Endodermal cell (in vitro differentiated cells): ENCODE measurements at regions not wholly inside any gene's neighbourhood (a gene's known extent, or its start where the extent isn't known, plus 50 kb on each side); places are given as distances from the start of the nearest gene placed in this dataset.

ENCODE experiments used
- DNase-seq: peaks from one replicate; pipeline ENCODE4 v3.0.0-alpha.2; 2017
- H3K27ac ChIP-seq: 2 replicates; pipeline ENCODE4 v1.5.1; 2013; ENCODE audit warnings: mild to moderate bottlenecking, low read depth, low read length, moderate library complexity
- H3K27me3 ChIP-seq: 2 replicates; pipeline ENCODE4 v1.6.1; 2013; ENCODE audit warnings: mild to moderate bottlenecking, low read length, moderate library complexity; ENCODE audit not compliant: insufficient read depth, control insufficient read depth, poor library complexity, severe bottlenecking
- H3K36me3 ChIP-seq: 2 replicates; pipeline ENCODE4 v1.7.0; 2013; ENCODE audit warnings: mild to moderate bottlenecking, low read length, moderate library complexity; ENCODE audit not compliant: control insufficient read depth, insufficient read depth
- H3K4me1 ChIP-seq: one replicate; pipeline ENCODE4 v1.7.0; 2013; ENCODE audit warnings: low read length; ENCODE audit not compliant: control insufficient read depth, insufficient read depth
- H3K4me3 ChIP-seq: 2 replicates; pipeline ENCODE4 v1.5.1; 2013; ENCODE audit warnings: mild to moderate bottlenecking, low read length, moderate library complexity
- H3K9ac ChIP-seq: 2 replicates; pipeline ENCODE4 v1.6.1; 2013; ENCODE audit warnings: mild to moderate bottlenecking, low read length, moderate library complexity; ENCODE audit not compliant: poor library complexity, severe bottlenecking; ENCODE audit errors: extremely low read depth
- H3K9me3 ChIP-seq: 2 replicates; pipeline ENCODE4 v1.6.1; 2013; ENCODE audit warnings: mild to moderate bottlenecking, low read length, moderate library complexity; ENCODE audit not compliant: control insufficient read depth
- H3K27ac Mint-ChIP-seq: 2 replicates; pipeline ENCODE4 v1.8.0; 2020; ENCODE audit warnings: mixed read lengths
- H3K27me3 Mint-ChIP-seq: 2 replicates; pipeline ENCODE4 v1.8.0; 2021; ENCODE audit warnings: mild to moderate bottlenecking, mixed read lengths; ENCODE audit not compliant: insufficient read depth
- H3K36me3 Mint-ChIP-seq: 2 replicates; pipeline ENCODE4 v1.8.0; 2020; ENCODE audit warnings: low read depth, mixed read lengths
- H3K4me1 Mint-ChIP-seq: 2 replicates; pipeline ENCODE4 v1.8.0; 2020; ENCODE audit warnings: mixed read lengths
- H3K4me3 Mint-ChIP-seq: 2 replicates; pipeline ENCODE4 v1.8.0; 2020; ENCODE audit warnings: mild to moderate bottlenecking, moderate library complexity, mixed read lengths
- H3K9me3 Mint-ChIP-seq: 2 replicates; pipeline ENCODE4 v1.8.0; 2020; ENCODE audit warnings: mild to moderate bottlenecking, mixed read lengths
- WGBS, 2 experiments: methylation state at CpG; one replicate each; pipeline versions ENCODE4 v1.1.5 to v1.1.7; 2013; ENCODE audit warnings: missing lambda C conversion rate in 2 of 2, mixed read lengths in 1 of 2; ENCODE audit not compliant: insufficient coverage in 1 of 2, insufficient read length in 1 of 2; 5-methylcytosine and 5-hydroxymethylcytosine counted together
- TF ChIP-seq, protein P1 (sequence below): fragments of 200-600 bp; sonication (generic); conservative IDR thresholded peaks from 2 replicates; pipeline ENCODE4 v1.5.0; 2021; ENCODE audit warnings: antibody characterized with exemption, mild to moderate bottlenecking

DNA sequence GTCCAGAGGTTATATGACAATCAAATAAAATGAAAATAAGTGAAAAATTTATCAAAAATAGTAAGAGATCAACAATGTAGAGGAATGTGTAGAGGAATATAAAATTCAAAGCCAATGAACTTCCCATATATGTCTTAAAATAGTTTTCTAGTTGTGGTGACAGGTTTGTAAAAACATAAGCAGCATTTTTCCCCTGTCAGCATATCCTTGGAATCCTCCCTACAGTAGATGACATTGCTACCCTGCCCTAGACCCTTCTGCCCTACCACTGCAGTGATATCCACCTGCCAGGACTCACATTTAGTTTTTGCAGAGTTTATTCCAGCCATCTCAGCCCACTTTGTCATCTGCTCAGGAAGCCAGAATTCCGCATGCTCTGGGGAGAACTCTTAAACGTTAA, 842.0 kb downstream of the RPS29 start:
- Mint-ChIP-seq H3K27ac (no peak overlapping the region), H3K27me3 (peaks cover 6% of the 10 kb centered on the region), H3K36me3 (no peaks in the 10 kb centered on the region), H3K4me1 (peaks cover 16% of the 10 kb centered on the region), H3K4me3 (no peak overlapping the region), H3K9me3 (no peaks in the 10 kb centered on the region)
- Histone ChIP-seq H3K9me3 (no peaks in the 10 kb centered on the region), H3K27ac (no peak overlapping the region), H3K27me3 (no peaks in the 10 kb centered on the region), H3K4me1 (peaks cover 3% of the 10 kb centered on the region), H3K36me3 (no peaks in the 10 kb centered on the region), H3K4me3 (no peak overlapping the region), H3K9ac (no peak overlapping the region)
- TF ChIP-seq, protein P1, sequence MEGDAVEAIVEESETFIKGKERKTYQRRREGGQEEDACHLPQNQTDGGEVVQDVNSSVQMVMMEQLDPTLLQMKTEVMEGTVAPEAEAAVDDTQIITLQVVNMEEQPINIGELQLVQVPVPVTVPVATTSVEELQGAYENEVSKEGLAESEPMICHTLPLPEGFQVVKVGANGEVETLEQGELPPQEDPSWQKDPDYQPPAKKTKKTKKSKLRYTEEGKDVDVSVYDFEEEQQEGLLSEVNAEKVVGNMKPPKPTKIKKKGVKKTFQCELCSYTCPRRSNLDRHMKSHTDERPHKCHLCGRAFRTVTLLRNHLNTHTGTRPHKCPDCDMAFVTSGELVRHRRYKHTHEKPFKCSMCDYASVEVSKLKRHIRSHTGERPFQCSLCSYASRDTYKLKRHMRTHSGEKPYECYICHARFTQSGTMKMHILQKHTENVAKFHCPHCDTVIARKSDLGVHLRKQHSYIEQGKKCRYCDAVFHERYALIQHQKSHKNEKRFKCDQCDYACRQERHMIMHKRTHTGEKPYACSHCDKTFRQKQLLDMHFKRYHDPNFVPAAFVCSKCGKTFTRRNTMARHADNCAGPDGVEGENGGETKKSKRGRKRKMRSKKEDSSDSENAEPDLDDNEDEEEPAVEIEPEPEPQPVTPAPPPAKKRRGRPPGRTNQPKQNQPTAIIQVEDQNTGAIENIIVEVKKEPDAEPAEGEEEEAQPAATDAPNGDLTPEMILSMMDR: no peak
- WGBS, 2 experiments: 95 to 100% methylated on average over 1 to 2 of the region's 2 CpGs
- DNase-seq: no peak

DNA sequence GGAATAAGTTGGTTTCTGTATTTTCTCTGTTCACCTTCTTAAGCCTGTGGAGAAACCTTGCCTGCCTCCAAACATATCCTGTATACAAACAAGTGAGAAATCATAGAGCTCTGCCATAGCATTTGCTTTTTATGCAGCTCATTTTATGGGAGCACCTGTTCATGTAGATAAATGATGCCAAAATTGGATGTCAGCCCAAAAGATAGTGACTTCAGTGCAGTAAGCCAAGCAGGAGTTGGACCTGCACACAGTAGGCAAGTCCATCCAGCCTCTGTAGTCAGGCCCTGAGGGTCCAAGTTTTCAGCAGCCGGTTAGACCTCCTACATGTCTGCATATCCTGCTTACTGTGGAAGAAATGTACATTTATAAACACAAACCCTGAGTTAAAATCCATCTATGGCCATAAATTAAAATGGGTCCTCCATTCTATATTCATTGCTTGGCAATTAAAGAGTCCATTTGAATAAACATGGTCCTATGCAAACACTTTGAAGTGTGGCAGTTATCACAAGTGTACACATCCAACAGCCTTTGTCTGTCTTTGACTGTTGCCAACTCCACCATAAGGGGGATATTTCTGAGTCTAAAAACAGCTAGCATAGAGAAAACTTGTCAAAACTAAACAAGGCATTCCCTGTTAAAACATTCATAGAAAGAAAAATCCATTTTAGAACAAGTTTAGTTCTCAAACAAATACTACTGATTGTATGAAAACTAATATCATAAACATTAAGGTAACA, 847.8 kb downstream of the RPS29 start:
- peaks cover 2% of the 10 kb centered on the region for H3K36me3 Mint-ChIP-seq
- no peaks in the 10 kb centered on the region for H3K4me1 Mint-ChIP-seq
- no peak overlapping the region for H3K27ac Mint-ChIP-seq
- Histone ChIP-seq H3K27ac (no peak overlapping the region), H3K36me3 (no peaks in the 10 kb centered on the region), H3K4me3 (no peak overlapping the region), H3K9me3 (peaks cover 19% of the 10 kb centered on the region), H3K27me3 (no peaks in the 10 kb centered on the region), H3K4me1 (no peaks in the 10 kb centered on the region), H3K9ac (no peak overlapping the region)
- no peaks in the 10 kb centered on the region for H3K27me3 Mint-ChIP-seq
- 90 to 100% methylated on average over 1 of the region's 1 CpG for WGBS, 2 experiments
- DNase-seq: no peak
- TF ChIP-seq, protein P1: no peak
- peaks cover 25% of the 10 kb centered on the region for H3K9me3 Mint-ChIP-seq
- no peak overlapping the region for H3K4me3 Mint-ChIP-seq

DNA sequence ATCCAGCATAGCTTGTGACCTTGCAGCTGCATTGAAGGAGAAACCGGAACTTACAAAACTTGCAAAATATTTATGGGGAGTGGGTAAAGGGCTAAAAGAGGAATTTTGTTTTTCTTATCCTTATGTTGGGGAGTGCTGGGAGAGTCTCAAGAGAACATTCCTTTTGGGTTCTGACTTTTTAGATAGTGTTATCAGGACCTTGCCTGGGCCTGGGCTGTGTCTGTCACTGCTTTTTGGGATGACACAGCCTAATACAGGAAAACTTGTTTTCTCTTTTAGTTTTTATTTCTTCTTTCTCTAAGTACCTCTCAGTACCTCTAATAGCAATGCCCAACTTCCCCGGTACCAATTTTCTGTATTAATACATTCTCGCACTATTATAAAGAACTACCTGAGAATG, 850.6 kb downstream of the RPS29 start:
- peaks cover 20% of the 10 kb centered on the region for H3K9me3 ChIP-seq
- DNase-seq: no peak
- no peak overlapping the region for H3K4me3 Mint-ChIP-seq
- H3K4me3 ChIP-seq: no peak overlapping the region
- H3K4me1 Mint-ChIP-seq: no peaks in the 10 kb centered on the region
- H3K4me1 ChIP-seq: no peaks in the 10 kb centered on the region
- H3K9me3 Mint-ChIP-seq: peaks cover 28% of the 10 kb centered on the region
- H3K27me3 ChIP-seq: no peaks in the 10 kb centered on the region
- no peak overlapping the region for H3K27ac ChIP-seq
- TF ChIP-seq, protein P1: no peak
- no peak overlapping the region for H3K27ac Mint-ChIP-seq
- no peak overlapping the region for H3K9ac ChIP-seq
- no peaks in the 10 kb centered on the region for H3K36me3 ChIP-seq
- 82 to 98% methylated on average over 1 to 2 of the region's 3 CpGs for WGBS, 2 experiments
- H3K27me3 Mint-ChIP-seq: no peaks in the 10 kb centered on the region
- H3K36me3 Mint-ChIP-seq: peaks cover 2% of the 10 kb centered on the region
